ENCODE measurements at regions not wholly inside any gene's neighbourhood (a gene's known extent, or its start where the extent isn't known, plus 50 kb on each side); places are given as distances from the start of the nearest gene placed in this dataset.

DNA sequence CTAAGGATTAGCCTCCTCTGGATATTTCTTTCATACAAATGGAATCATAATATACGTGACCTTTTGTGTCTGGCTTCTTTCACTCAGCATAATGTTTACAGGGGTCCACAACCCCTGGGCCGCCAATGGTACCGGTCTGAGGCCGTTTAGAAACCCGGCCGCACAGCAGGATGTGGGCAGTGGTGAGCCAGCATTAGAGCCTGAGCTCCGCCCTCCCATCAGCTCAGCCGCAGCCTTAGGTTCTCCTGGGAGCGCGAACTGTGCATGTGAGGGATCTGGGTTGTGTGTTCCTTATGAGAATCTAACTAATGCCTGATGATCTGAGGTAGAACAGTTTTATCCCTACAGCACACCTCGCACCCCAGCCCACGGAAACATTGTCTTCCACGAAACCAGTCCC lies 229.7 kb downstream of the ICE1 start:
- TF ChIP-seq, protein P1, sequence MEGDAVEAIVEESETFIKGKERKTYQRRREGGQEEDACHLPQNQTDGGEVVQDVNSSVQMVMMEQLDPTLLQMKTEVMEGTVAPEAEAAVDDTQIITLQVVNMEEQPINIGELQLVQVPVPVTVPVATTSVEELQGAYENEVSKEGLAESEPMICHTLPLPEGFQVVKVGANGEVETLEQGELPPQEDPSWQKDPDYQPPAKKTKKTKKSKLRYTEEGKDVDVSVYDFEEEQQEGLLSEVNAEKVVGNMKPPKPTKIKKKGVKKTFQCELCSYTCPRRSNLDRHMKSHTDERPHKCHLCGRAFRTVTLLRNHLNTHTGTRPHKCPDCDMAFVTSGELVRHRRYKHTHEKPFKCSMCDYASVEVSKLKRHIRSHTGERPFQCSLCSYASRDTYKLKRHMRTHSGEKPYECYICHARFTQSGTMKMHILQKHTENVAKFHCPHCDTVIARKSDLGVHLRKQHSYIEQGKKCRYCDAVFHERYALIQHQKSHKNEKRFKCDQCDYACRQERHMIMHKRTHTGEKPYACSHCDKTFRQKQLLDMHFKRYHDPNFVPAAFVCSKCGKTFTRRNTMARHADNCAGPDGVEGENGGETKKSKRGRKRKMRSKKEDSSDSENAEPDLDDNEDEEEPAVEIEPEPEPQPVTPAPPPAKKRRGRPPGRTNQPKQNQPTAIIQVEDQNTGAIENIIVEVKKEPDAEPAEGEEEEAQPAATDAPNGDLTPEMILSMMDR (IDR thresholded peaks at IDR 0.05) = no peak
- no peak for TF ChIP-seq POLR2AphosphoS5 (IDR thresholded peaks at IDR 0.05)
- no peak for TF ChIP-seq POLR2A (IDR thresholded peaks at IDR 0.05)

Measured in breast epithelium (tissue), 3 donors.